ENCODE measurements at regions not wholly inside any gene's neighbourhood (a gene's known extent, or its start where the extent isn't known, plus 50 kb on each side); places are given as distances from the start of the nearest gene placed in this dataset.

- TF ChIP-seq, protein P1, sequence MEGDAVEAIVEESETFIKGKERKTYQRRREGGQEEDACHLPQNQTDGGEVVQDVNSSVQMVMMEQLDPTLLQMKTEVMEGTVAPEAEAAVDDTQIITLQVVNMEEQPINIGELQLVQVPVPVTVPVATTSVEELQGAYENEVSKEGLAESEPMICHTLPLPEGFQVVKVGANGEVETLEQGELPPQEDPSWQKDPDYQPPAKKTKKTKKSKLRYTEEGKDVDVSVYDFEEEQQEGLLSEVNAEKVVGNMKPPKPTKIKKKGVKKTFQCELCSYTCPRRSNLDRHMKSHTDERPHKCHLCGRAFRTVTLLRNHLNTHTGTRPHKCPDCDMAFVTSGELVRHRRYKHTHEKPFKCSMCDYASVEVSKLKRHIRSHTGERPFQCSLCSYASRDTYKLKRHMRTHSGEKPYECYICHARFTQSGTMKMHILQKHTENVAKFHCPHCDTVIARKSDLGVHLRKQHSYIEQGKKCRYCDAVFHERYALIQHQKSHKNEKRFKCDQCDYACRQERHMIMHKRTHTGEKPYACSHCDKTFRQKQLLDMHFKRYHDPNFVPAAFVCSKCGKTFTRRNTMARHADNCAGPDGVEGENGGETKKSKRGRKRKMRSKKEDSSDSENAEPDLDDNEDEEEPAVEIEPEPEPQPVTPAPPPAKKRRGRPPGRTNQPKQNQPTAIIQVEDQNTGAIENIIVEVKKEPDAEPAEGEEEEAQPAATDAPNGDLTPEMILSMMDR (IDR thresholded peaks at IDR 0.05), result no peak
Measured at GRCh38 chr5:130642461-130642860, 522.6 kb downstream of the HINT1 start.

DNA sequence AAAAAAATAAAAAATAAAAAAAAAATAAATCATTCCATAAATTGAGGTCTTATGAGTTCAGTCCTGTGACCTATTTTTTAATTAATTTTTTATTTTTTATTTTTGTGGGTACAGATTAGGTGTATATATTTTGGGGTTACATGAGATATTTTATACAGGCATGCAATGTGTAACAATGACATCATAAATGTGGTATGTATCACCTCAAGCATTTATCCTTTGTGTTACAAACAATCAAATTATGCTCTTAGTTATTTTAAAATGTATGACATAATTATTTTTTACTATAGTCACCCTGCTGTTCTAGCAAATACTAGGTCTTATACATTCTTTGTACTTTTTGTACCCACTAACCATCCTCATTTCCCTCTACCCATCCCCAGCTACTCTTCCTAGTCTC, 537.9 kb downstream of the HINT1 start:
- TF ChIP-seq, protein P1 (IDR thresholded peaks at IDR 0.05), result no peak

GRCh38 chr5:130624805-130625204, 540.3 kb downstream of the HINT1 start:
- TF ChIP-seq, protein P1 (IDR thresholded peaks at IDR 0.05), result no peak

GRCh38 chr5:130616161-130616560, 548.9 kb downstream of the HINT1 start:
- TF ChIP-seq, protein P1 (IDR thresholded peaks at IDR 0.05), result no peak

GRCh38 chr5:130605234-130605633, 559.8 kb downstream of the HINT1 start:
- TF ChIP-seq, protein P1 (IDR thresholded peaks at IDR 0.05), result no peak

- TF ChIP-seq, protein P1 (IDR thresholded peaks at IDR 0.05), result no peak
Measured at GRCh38 chr5:130580264-130580663, 584.8 kb downstream of the HINT1 start.

DNA sequence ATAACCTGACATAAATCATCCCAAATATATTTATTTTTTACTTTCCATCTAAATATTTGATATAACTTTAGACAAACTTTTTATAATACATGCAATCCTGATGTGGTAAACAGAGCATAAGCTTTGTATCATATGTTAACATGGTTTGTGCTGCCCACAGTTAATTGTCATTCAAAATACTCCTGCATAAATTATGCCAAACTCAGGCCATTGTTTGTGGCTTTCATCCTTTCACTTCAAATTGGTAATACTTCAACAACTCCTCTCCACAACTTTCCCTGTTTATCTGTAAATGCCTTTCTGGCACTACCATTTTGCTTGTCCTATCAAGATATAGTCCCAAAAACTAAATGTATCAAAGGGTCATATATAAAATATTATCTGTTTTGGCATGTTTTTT, 586.7 kb downstream of the HINT1 start:
- TF ChIP-seq, protein P1 (IDR thresholded peaks at IDR 0.05), result no peak

DNA sequence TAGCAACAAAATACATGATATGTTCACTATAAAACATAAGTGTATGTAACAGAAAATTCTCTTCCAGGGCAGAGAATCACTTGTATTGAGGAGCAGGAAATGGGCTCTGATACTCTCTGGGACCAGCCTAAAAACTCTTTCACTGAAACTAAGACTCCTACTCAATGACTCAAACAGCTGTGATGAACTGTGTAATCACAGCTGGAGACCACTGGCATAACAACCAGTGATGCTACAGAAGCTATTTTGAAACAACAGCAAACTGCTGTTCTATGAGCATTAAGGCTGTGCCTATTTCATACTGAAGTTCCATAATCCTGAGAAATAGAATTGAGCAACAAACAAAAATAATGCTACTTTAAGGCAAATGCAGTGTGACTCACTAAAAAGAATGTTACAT, 594.0 kb downstream of the HINT1 start:
- TF ChIP-seq, protein P1 (IDR thresholded peaks at IDR 0.05), result no peak

Data from LNCAP (cell line).